GM12872 (cell line): ENCODE measurements at regions not wholly inside any gene's neighbourhood (a gene's known extent, or its start where the extent isn't known, plus 50 kb on each side); places are given as distances from the start of the nearest gene placed in this dataset.

Experiments
- CTCF ChIP-seq: IDR thresholded peaks from 3 replicates; pipeline ENCODE4 v1.5.1; 2011; ENCODE audit warnings: low read depth, mild to moderate bottlenecking, low read length, moderate library complexity; ENCODE audit not compliant: insufficient read depth

- no peak for TF ChIP-seq CTCF
Measured at GRCh38 chr14:106304271-106304670, 777.9 kb downstream of the TMEM121 start.

DNA sequence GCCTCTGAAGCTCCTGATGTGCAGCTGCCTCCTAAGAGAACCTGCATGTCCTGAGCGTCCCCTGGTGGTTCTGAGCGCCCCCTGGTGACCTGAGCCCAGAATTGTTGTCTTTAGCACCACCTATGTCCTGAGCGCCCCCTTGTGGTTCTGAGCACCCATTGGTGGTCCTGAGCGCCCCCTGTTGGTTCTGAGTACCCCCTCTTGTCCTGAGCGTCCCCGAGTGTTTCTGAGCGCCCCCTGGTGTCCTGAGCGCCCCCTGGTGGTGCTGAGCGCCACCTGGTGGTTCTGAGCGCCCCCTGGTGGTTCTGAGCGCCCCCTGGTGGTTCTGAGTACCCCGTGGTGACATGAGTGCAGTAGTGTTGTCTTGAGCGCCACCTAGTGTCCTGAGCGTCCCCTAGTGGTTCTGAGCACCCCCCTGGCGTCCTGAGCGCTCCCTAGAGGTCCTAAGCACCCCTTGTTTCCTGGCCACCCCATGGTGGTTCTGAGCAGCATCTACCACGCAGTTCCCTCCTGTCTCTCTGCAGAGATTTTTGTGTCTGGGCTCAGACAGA, 782.5 kb downstream of the TMEM121 start:
- peak; percentile 100 for TF ChIP-seq CTCF

DNA sequence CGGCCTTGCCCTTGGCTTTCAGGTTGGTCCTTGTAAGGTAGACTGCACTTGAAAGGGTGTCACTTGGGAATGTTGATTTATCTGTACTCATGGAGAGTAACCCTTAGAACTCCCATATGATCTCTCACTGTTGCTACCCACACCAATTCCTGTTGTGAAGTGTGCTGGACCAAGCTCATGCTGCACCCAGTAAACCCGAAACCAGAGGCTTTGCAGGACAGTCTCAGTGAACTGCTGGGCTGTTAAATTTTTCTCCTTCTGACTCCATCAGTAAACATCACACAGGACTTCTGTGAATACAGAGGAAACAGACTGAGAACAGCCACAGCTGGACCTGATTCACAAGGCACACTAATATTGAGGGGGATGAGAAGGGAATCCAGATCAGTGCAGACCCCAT, 783.0 kb downstream of the TMEM121 start:
- no peak for TF ChIP-seq CTCF

DNA sequence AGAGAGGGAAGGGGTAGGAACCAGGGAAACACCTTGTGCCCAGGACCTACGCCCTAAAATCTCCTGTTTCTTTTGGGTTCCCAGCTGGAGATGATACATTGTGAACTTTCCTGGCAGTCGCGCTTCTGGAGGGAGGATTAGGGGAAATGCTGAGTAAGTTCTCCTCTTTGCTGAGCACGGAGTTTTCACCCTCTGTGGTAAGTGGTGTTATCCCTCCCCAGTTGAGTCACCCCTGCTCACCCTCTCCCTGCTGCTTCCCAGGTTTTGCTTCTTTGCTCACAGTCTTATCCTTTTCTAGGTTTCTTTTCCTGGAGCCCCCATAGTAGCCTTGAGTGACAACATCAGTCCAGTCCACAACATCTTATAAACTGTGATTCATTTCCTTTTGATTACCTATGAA, 789.1 kb downstream of the TMEM121 start:
- no peak for TF ChIP-seq CTCF

DNA sequence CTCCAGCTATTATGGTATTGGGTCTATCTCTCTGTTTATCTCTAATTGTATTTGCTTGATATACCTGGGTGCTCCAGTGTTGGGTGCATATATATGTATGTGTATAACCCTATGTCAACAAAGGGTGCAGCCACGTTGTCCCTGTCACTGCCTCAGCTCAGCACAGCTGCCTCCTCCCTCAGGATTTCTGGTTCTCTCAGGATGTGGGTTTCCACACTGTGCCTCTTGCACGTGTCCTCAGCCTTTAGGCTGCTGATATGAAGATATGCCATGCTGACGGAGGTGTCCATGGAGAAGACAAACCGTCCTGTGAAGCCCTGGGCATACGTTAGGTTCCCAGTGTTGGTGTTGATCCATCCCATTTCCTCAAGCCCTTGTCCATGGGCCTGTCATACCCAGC, 791.2 kb downstream of the TMEM121 start:
- no peak for TF ChIP-seq CTCF

DNA sequence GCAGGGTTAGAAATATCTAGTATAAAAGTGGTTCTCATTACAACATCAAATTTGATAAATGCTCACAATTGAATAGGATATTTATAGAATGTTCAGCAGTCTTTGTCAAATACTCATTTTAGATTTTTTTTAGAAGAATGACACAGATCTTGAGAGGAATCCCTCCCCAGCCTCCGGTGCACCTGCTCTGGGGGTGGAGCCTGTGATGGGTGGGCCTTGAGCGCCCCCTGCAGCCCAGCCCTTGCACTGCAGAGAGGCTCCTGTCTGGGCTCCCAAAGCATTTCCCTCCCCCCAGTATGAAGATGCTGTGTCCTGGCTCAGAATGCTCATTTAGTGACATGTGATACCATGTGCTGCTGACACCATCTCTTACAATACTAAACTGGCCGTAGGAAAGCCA, 792.3 kb downstream of the TMEM121 start:
- TF ChIP-seq CTCF: peak; percentile 75

- TF ChIP-seq CTCF: peak; percentile 20; the same call in 1 of the 3 replicates
Measured at GRCh38 chr14:106323970-106324369, 797.6 kb downstream of the TMEM121 start.
